ENCODE measurements at regions not wholly inside any gene's neighbourhood (a gene's known extent, or its start where the extent isn't known, plus 50 kb on each side); places are given as distances from the start of the nearest gene placed in this dataset.
A peak's percentile ranks its signal among the peaks of the same experiment; 100 is the strongest.

- Histone ChIP-seq H3K4me1 (no peaks in the 10 kb centered on the region), H3K36me3 (no peaks in the 10 kb centered on the region), H3K27me3 (no peaks in the 10 kb centered on the region), H3K4me3 (no peak overlapping the region), H3K9me3 (no peaks in the 10 kb centered on the region), H3K27ac (no peak overlapping the region)
- TF ChIP-seq EP300 (IDR thresholded peaks at IDR 0.05) (no peak), POLR2AphosphoS5 (IDR thresholded peaks at IDR 0.05) (no peak), CTCF (IDR thresholded peaks at IDR 0.05) (peak; percentile 58 to 75), POLR2A (IDR thresholded peaks at IDR 0.05) (no peak)
- DNase-seq (ENCODE audit: low spot score in 2 of 2) = no peak
- WGBS = 25% methylated on average over 4 of the region's 4 CpGs
Measured at GRCh38 chr4:64539234-64539849, 130.1 kb upstream of the TECRL start.

- TF ChIP-seq POLR2AphosphoS5 (IDR thresholded peaks at IDR 0.05) = no peak
- no peaks in the 10 kb centered on the region for H3K4me1 ChIP-seq
- H3K36me3 ChIP-seq = no peaks in the 10 kb centered on the region
- H3K27ac ChIP-seq = no peak overlapping the region
- H3K27me3 ChIP-seq = peaks cover 2% of the 10 kb centered on the region
- 77% methylated on average over 8 of the region's 8 CpGs for WGBS
- DNase-seq (ENCODE audit: low spot score in 2 of 2) = no peak
- no peak overlapping the region for H3K4me3 ChIP-seq
- H3K9me3 ChIP-seq = no peaks in the 10 kb centered on the region
Measured at GRCh38 chr4:64538219-64538618, 129.0 kb upstream of the TECRL start.

DNA sequence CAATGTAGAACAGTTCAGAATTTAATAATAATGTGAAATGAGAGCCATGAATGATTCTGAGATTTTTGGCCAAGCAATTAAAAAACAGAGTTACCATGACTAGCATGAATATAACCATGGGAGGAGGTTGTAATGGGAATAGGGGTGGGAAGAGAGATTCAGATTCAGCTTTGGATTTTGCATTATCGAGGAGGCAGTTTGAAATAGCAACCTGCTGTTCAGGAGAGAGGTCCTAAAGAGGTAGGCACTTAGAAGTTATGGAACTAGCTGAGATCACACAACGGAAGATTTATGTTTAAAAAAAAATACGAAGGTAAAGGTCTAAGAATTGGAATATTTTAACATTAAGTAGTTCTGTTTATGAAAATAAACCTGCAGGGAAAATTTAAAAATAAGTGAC lies 124.4 kb upstream of the TECRL start:
- 87% methylated on average over 3 of the region's 3 CpGs for WGBS
- Histone ChIP-seq H3K4me3 (no peak overlapping the region), H3K36me3 (no peaks in the 10 kb centered on the region), H3K9me3 (no peaks in the 10 kb centered on the region), H3K4me1 (no peaks in the 10 kb centered on the region), H3K27ac (no peak overlapping the region), H3K27me3 (peaks cover 3% of the 10 kb centered on the region)
- DNase-seq (ENCODE audit: low spot score in 2 of 2) = no peak
- TF ChIP-seq POLR2AphosphoS5 (IDR thresholded peaks at IDR 0.05) = no peak
- no peak for TF ChIP-seq EP300 (IDR thresholded peaks at IDR 0.05)
- no peak for TF ChIP-seq CTCF (IDR thresholded peaks at IDR 0.05)
- TF ChIP-seq POLR2A (IDR thresholded peaks at IDR 0.05) = no peak

DNA sequence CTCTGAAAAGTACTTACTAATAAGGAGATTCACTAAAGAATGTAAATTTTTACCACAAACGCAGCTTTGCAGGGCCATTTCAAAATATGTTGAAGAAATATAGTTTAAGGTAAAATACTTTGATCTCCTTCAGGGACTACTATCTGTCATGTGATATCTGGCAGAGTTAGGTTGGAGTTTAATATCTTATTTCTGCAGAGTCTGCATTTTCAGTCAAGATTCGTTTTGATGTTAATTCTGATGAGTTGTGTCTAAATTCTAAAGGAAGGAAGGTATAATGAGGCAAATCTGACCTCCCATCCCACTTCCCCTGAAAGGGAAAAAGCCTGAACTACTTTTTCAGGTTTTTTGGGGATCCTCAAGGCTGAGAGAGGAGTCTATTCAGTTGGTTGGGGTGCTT lies 123.9 kb upstream of the TECRL start:
- Histone ChIP-seq H3K4me3 (no peak overlapping the region), H3K27me3 (peaks cover 3% of the 10 kb centered on the region), H3K36me3 (no peaks in the 10 kb centered on the region), H3K4me1 (no peaks in the 10 kb centered on the region), H3K27ac (no peak overlapping the region), H3K9me3 (no peaks in the 10 kb centered on the region)
- no peak for DNase-seq (ENCODE audit: low spot score in 2 of 2)
- 58% methylated on average over 2 of the region's 2 CpGs for WGBS
- TF ChIP-seq POLR2AphosphoS5 (IDR thresholded peaks at IDR 0.05) = no peak
- TF ChIP-seq EP300 (IDR thresholded peaks at IDR 0.05) = no peak

DNA sequence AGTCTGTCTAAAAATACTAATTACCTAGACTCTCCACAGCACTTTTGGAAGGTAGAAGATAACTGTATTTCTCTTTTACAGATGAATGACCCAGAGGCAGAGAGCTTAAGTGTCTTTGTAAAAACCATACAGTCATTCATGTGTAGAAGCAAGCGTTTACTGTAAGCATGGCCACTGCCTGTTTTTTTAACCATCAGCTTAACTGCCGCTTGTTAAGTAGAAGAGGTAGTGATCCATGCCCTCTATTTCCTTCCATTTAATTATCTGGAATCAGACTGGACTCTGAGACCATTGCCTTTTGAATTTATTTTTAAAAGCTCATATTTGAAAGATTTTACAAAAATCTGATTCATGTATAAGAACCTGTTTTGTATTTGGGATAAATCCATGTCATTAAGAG lies 111.2 kb upstream of the TECRL start:
- no peak for DNase-seq (ENCODE audit: low spot score in 2 of 2)
- Histone ChIP-seq H3K27me3 (no peaks in the 10 kb centered on the region), H3K9me3 (no peaks in the 10 kb centered on the region), H3K4me3 (no peak overlapping the region), H3K27ac (no peak overlapping the region), H3K4me1 (no peaks in the 10 kb centered on the region), H3K36me3 (no peaks in the 10 kb centered on the region)
- WGBS = 79% methylated on average over 2 of the region's 2 CpGs
- TF ChIP-seq CTCF (IDR thresholded peaks at IDR 0.05) (no peak), POLR2A (IDR thresholded peaks at IDR 0.05) (no peak)

DNA sequence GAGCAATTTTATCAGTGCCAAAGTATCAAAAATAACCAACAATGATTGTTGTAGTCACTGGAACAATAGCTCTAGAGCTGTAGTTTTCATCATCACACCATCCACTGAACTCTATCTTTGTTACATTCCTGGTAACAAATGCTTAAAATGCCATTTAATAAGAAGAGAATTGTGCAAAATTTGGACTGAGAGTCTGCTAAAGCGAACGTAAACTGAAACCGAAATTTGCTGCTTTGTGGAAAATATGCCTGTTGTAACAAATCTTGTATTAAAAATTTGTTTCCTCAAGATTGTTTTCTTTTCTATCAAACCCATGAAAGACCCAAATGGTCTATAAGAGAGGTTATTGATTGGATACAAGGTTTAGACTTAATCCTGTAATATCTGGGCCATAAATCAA lies 109.3 kb upstream of the TECRL start:
- H3K4me3 ChIP-seq = no peak overlapping the region
- H3K4me1 ChIP-seq = no peaks in the 10 kb centered on the region
- H3K27ac ChIP-seq = no peak overlapping the region
- no peaks in the 10 kb centered on the region for H3K9me3 ChIP-seq
- no peaks in the 10 kb centered on the region for H3K36me3 ChIP-seq
- H3K27me3 ChIP-seq = no peaks in the 10 kb centered on the region
- 91% methylated on average over 3 of the region's 3 CpGs for WGBS
- no peak for DNase-seq (ENCODE audit: low spot score in 2 of 2)
- TF ChIP-seq CTCF (IDR thresholded peaks at IDR 0.05) (no peak), POLR2A (IDR thresholded peaks at IDR 0.05) (no peak), POLR2AphosphoS5 (IDR thresholded peaks at IDR 0.05) (no peak), EP300 (IDR thresholded peaks at IDR 0.05) (no peak)
